Upper lobe of right lung (tissue), 1 donor: ENCODE measurements at regions not wholly inside any gene's neighbourhood (a gene's known extent, or its start where the extent isn't known, plus 50 kb on each side); places are given as distances from the start of the nearest gene placed in this dataset.

Experiments used
- ATAC-seq: fragments of 200-7000 bp; cut with Tn5 transposase; one replicate; pipeline ENCODE4 v1.9.1; 2020; ENCODE audit warnings: mild to moderate bottlenecking, moderate library complexity
- DNase-seq: peaks from one replicate; pipeline ENCODE4 v3.0.0-alpha.2; 2020
- H3K27ac ChIP-seq: fragments of 200-600 bp; one replicate; pipeline ENCODE4 v1.8.0; 2022
- H3K27me3 ChIP-seq: fragments of 200-600 bp; one replicate; pipeline ENCODE4 v1.8.0; 2022; ENCODE audit warnings: mild to moderate bottlenecking
- H3K36me3 ChIP-seq: fragments of 200-600 bp; one replicate; pipeline ENCODE4 v1.8.0; 2022
- H3K4me1 ChIP-seq: fragments of 200-600 bp; one replicate; pipeline ENCODE4 v1.8.0; 2022
- H3K4me3 ChIP-seq: fragments of 200-600 bp; one replicate; pipeline ENCODE4 v1.8.0; 2022; ENCODE audit warnings: mild to moderate bottlenecking
- H3K9me3 ChIP-seq: fragments of 200-600 bp; one replicate; pipeline ENCODE4 v1.8.0; 2022
- intact Hi-C: fragments of 100-400 bp; cut with DNase I; formaldehyde crosslinking; loops from one replicate; pipeline ENCODE4 v1.11.0; 2022
- TF ChIP-seq, protein P1 (sequence below): fragments of 200-600 bp; IDR thresholded peaks from one replicate; pipeline ENCODE4 v1.8.0; 2022; ENCODE audit warnings: antibody characterized with exemption
- donor health status: DM: no; HTN: yes; CAD: no; lungs with severe emphysema.

DNA sequence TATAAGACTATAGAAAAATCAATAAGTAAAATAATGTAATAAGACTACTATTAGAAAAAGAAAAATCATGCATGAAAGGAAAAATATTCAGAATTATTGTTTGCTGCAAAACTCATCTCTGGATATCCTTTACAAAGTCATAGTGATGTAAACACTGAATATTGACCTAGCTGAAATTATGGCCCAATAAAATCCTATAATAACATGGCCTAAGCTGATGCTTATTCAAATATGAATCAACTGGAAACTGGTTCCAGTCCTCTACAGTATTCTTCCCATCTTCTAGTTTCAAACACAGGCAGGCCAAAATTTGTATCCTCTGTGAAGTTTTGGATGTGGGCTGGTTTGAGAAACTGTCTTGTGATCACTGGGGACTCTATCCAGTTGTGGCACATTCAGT is 134.5 kb downstream of the CNTN3 start:
- no peak for DNase-seq
- TF ChIP-seq, protein P1, sequence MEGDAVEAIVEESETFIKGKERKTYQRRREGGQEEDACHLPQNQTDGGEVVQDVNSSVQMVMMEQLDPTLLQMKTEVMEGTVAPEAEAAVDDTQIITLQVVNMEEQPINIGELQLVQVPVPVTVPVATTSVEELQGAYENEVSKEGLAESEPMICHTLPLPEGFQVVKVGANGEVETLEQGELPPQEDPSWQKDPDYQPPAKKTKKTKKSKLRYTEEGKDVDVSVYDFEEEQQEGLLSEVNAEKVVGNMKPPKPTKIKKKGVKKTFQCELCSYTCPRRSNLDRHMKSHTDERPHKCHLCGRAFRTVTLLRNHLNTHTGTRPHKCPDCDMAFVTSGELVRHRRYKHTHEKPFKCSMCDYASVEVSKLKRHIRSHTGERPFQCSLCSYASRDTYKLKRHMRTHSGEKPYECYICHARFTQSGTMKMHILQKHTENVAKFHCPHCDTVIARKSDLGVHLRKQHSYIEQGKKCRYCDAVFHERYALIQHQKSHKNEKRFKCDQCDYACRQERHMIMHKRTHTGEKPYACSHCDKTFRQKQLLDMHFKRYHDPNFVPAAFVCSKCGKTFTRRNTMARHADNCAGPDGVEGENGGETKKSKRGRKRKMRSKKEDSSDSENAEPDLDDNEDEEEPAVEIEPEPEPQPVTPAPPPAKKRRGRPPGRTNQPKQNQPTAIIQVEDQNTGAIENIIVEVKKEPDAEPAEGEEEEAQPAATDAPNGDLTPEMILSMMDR: no peak
- H3K27me3 ChIP-seq: no peaks in the 10 kb centered on the region
- no peak overlapping the region for H3K27ac ChIP-seq
- H3K36me3 ChIP-seq: no peaks in the 10 kb centered on the region
- H3K4me3 ChIP-seq: no peak overlapping the region
- intact Hi-C loops: no loop called here
- no peaks in the 10 kb centered on the region for H3K9me3 ChIP-seq
- H3K4me1 ChIP-seq: no peaks in the 10 kb centered on the region
- no peak for ATAC-seq

DNA sequence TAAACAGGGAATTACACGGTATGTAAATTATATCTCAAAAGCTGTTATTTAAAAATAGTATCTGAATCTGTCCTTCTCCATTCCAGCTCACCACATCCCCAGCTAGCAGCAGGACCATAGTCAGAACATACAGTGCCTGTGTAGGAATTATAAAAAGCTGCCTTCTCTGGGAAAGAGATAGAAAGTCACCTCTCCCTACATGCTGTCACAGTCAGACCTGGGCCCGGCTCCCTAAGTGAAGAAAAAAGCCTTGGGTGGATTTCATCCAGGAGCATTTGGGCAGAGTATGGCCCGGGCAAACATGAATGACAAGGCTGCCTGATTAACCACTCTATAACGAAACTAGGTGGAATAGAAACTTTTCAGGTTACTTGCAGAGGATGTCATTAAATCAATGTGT is 144.1 kb downstream of the CNTN3 start:
- Histone ChIP-seq H3K27ac (no peak overlapping the region), H3K4me3 (no peak overlapping the region), H3K27me3 (no peaks in the 10 kb centered on the region), H3K4me1 (no peaks in the 10 kb centered on the region), H3K36me3 (no peaks in the 10 kb centered on the region), H3K9me3 (no peaks in the 10 kb centered on the region)
- DNase-seq: no peak
- no peak for ATAC-seq
- intact Hi-C loops: no loop called here
- TF ChIP-seq, protein P1: no peak

DNA sequence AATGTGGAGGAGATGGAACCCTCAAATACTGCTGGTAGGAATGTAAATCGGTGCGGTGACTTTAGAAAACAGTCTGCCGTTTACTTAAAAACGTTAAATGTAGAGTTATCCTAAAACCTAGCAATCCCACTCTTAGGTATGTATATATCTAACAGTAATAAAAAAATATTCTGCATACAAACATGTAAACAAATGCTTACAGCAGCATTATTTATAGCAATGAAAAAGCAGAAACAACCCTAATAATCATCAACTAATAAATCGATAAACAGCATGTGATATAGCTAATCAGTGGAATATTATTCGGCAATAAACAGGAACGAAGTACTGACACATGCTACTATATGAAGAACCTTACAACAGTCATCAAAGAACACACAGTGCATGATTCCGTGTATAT is 144.7 kb downstream of the CNTN3 start:
- no peak overlapping the region for H3K27ac ChIP-seq
- no peak for ATAC-seq
- no peak for DNase-seq
- TF ChIP-seq, protein P1: no peak
- intact Hi-C loops: no loop called here
- no peaks in the 10 kb centered on the region for H3K4me1 ChIP-seq
- H3K4me3 ChIP-seq: no peak overlapping the region
- no peaks in the 10 kb centered on the region for H3K27me3 ChIP-seq
- H3K36me3 ChIP-seq: no peaks in the 10 kb centered on the region
- H3K9me3 ChIP-seq: no peaks in the 10 kb centered on the region

DNA sequence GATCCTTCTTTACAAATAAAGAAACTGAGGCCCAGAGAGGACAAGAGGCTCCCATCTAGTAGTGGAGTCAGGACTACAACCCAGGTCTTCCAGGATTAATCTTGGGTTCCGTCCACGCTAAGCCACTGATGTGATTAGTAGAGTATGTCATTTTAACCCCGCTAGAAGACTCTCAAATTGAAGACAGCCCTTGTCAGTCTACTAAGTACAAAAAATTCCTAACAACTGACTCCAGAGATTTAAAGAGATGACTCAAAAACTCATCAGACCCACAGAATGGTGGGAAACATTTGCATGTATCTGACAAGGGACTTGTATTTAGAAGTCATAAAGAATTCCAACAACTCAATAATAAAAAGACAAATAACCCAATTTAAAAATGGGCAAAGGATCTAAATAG is 145.3 kb downstream of the CNTN3 start:
- Histone ChIP-seq H3K27ac (no peak overlapping the region), H3K4me1 (no peaks in the 10 kb centered on the region), H3K36me3 (no peaks in the 10 kb centered on the region), H3K27me3 (no peaks in the 10 kb centered on the region), H3K9me3 (no peaks in the 10 kb centered on the region), H3K4me3 (no peak overlapping the region)
- DNase-seq (no peak), ATAC-seq (no peak)
- TF ChIP-seq, protein P1: no peak
- intact Hi-C loops: no loop called here

DNA sequence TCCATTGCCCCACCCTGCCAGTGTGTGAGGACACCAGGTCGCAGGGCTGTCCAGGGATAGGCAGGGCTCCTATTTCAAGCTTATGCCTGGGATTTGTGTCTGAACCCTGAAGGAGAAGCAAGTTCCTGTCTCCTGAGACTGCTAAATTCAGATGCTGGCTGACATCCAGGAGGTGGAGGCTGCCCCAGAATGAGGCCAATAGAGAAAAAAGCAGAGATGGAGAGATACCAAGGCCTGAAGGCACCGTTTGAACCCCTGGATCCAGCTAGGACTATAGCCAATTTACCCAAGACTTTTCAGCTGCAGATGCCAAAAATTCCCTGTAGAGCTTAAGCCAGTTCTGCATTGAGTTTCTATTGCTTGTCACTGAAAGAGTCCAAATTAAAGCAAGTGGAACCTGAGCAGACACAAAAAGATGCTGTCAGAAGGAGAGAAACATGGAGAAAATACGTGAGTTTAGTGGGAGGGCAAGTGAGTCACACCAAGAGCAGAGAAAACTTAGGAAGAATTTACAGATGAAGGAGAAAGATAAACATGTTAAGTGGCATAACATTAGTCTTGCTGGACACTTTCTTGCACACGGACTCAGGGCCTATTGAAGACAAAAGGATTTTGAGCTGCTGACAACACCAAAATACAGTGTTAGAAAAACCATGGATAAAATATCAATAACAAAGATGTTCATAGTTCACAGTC is 148.6 kb downstream of the CNTN3 start:
- ATAC-seq (no peak), DNase-seq (no peak)
- H3K27me3 ChIP-seq: no peaks in the 10 kb centered on the region
- no peak overlapping the region for H3K27ac ChIP-seq
- no peaks in the 10 kb centered on the region for H3K9me3 ChIP-seq
- no peaks in the 10 kb centered on the region for H3K36me3 ChIP-seq
- H3K4me1 ChIP-seq: no peaks in the 10 kb centered on the region
- TF ChIP-seq, protein P1: no peak
- H3K4me3 ChIP-seq: no peak overlapping the region
- intact Hi-C loops: no loop called here

DNA sequence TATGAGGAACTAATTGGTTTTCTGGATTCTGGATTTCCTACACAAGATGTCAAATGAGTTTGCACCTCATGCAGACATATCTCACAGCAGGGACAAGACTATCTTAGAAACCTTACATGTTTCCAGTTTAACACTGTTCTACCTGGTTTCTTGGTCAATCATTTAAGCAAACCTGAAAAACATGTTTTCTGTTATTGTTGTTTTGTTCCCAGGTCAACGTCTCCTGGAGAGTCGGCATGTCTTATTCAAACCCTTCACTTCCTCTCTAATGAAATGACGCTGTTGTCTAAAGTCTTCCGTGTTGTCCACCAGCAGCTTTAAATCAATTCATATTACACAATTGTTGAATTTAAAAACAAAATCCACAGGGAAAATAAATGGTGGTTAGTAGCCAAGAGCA is 150.9 kb downstream of the CNTN3 start:
- no peak overlapping the region for H3K27ac ChIP-seq
- TF ChIP-seq, protein P1: no peak
- intact Hi-C loops: no loop called here

More for the DNA sequence above, 150.9 kb downstream of the CNTN3 start:
- DNase-seq (no peak), ATAC-seq (no peak)
- Histone ChIP-seq H3K9me3 (no peaks in the 10 kb centered on the region), H3K4me3 (no peak overlapping the region), H3K36me3 (no peaks in the 10 kb centered on the region), H3K27me3 (no peaks in the 10 kb centered on the region), H3K4me1 (no peaks in the 10 kb centered on the region)
